ENCODE measurements at regions not wholly inside any gene's neighbourhood (a gene's known extent, or its start where the extent isn't known, plus 50 kb on each side); places are given as distances from the start of the nearest gene placed in this dataset.
A peak's percentile ranks its signal among the peaks of the same experiment; 100 is the strongest.

GRCh38 chr6:4421837-4422236 is 286.5 kb upstream of the ECI2 start:
- Histone ChIP-seq H3K9me1 (ENCODE audit: control insufficient read depth, insufficient read depth, low read length) (no peaks in the 10 kb centered on the region), H4K20me1 (replicated peaks; ENCODE audit: control insufficient read depth, insufficient read depth, low read length) (no peaks in the 10 kb centered on the region), H3K79me2 (ENCODE audit: control insufficient read depth, insufficient read depth, low read length) (no peaks in the 10 kb centered on the region), H3K4me1 (replicated peaks in 1 of 2; ENCODE audit: control insufficient read depth in 2 of 2, insufficient read depth in 2 of 2, low read length in 2 of 2) (no peaks in the 10 kb centered on the region), H2AFZ (ENCODE audit: low read depth, low read length) (no peak overlapping the region), H3K4me2 (ENCODE audit: insufficient read depth, low read length) (no peak overlapping the region), H3K27ac (ENCODE audit: extremely low read depth, low read depth, low read length) (no peak overlapping the region), H3K9me3 (replicated peaks; ENCODE audit: control insufficient read depth, insufficient read depth, low read depth, low read length) (no peaks in the 10 kb centered on the region), H3K4me3 (no peak overlapping the region), H3K36me3 (ENCODE audit: control insufficient read depth, insufficient read depth, low read length) (no peaks in the 10 kb centered on the region), H3K9ac (ENCODE audit: insufficient read depth in 1 of 2, low read depth in 2 of 2, low read length in 2 of 2) (no peak overlapping the region), H3K27me3 (ENCODE audit: control insufficient read depth in 2 of 2, insufficient read depth in 2 of 2, low read length in 2 of 2) (no peaks in the 10 kb centered on the region)
- ATAC-seq (no peak), DNase-seq (ENCODE audit: extremely low read depth in 1 of 4, low spot score in 3 of 4) (no peak), FAIRE-seq (no peak)
- intact Hi-C loops (cut with micrococcal nuclease) = no loop called here
- 6% methylated on average over 2 of the region's 2 CpGs for WGBS (ENCODE audit: insufficient coverage, low coverage, missing lambda C conversion rate)
- no TSS peak for BruUV-seq (replicated peaks)
- ChIA-PET POLR2A (no interaction called here), CTCF (ENCODE audit: low intra/inter-chr PET ratio) (no interaction called here)
- TF ChIP-seq ZNF431 (CRISPR knock-in tag; IDR thresholded peaks at IDR 0.05) (peak; percentile 79), CCAR2 (IDR thresholded peaks at IDR 0.05; ENCODE audit: low read depth, low read length) (no peak)
- in situ Hi-C loops (cut with MboI) = no loop called here

GRCh38 chr6:4420160-4420865 is 284.9 kb upstream of the ECI2 start:
- 2% methylated on average over 4 of the region's 4 CpGs for WGBS (ENCODE audit: insufficient coverage, low coverage, missing lambda C conversion rate)
- CTCF ChIA-PET (ENCODE audit: low intra/inter-chr PET ratio) = no interaction called here
- H3K4me3 ChIP-seq = no peak overlapping the region
- in situ Hi-C loops (cut with MboI) (no loop called here), intact Hi-C loops (cut with micrococcal nuclease) (no loop called here)
- no peaks in the 10 kb centered on the region for H4K20me1 ChIP-seq (replicated peaks; ENCODE audit: control insufficient read depth, insufficient read depth, low read length)
- DNase-seq (ENCODE audit: extremely low read depth in 1 of 4, low spot score in 3 of 4) (peak in 1 of 4 experiments; percentile 47), ATAC-seq (peak; percentile 37; the same call in 1 of the 3 replicates), FAIRE-seq (peak; percentile 61)
- no peak overlapping the region for H3K9ac ChIP-seq (ENCODE audit: insufficient read depth in 1 of 2, low read depth in 2 of 2, low read length in 2 of 2)
- no TSS peak for BruUV-seq (replicated peaks)
- H3K79me2 ChIP-seq (ENCODE audit: control insufficient read depth, insufficient read depth, low read length) = no peaks in the 10 kb centered on the region
- H3K4me1 ChIP-seq (replicated peaks in 1 of 2; ENCODE audit: control insufficient read depth in 2 of 2, insufficient read depth in 2 of 2, low read length in 2 of 2) = no peaks in the 10 kb centered on the region
- H3K27me3 ChIP-seq (ENCODE audit: control insufficient read depth in 2 of 2, insufficient read depth in 2 of 2, low read length in 2 of 2) = no peaks in the 10 kb centered on the region
- no peaks in the 10 kb centered on the region for H3K9me3 ChIP-seq (replicated peaks; ENCODE audit: control insufficient read depth, insufficient read depth, low read depth, low read length)
- no peak overlapping the region for H3K4me2 ChIP-seq (ENCODE audit: insufficient read depth, low read length)
- H3K36me3 ChIP-seq (ENCODE audit: control insufficient read depth, insufficient read depth, low read length) = no peaks in the 10 kb centered on the region
- POLR2A ChIA-PET = interaction anchor here (0.6 to 0.7 kb wide), 2 partner anchors 16 to 1706 kb away, joined by 3 read pairs; no protein-coding TSS in a partner anchor
- peak overlapping the region; percentile 43; the same call in 1 of the 2 replicates for H2AFZ ChIP-seq (ENCODE audit: low read depth, low read length)
- H3K27ac ChIP-seq (ENCODE audit: extremely low read depth, low read depth, low read length) = peak overlapping the region; percentile 6; the same call in 1 of the 3 replicates
- H3K9me1 ChIP-seq (ENCODE audit: control insufficient read depth, insufficient read depth, low read length) = no peaks in the 10 kb centered on the region
- TF ChIP-seq NCOR1 (IDR thresholded peaks at IDR 0.05) (no peak; the same call in 1 of the 2 replicates), MTA1 (IDR thresholded peaks at IDR 0.05; ENCODE audit: borderline replicate concordance) (no peak), CTBP1 (IDR thresholded peaks at IDR 0.05; ENCODE audit: borderline replicate concordance) (no peak), NR2C1 (IDR thresholded peaks at IDR 0.05) (no peak), NR2C1 (tag; IDR thresholded peaks at IDR 0.05) (peak; percentile 45; the same call in 1 of the 2 replicates), TRIM24 (IDR thresholded peaks at IDR 0.05) (peak in 1 of 2 experiments; percentile 42; a peak in 1 of 4 replicates), ZFX (CRISPR knock-in tag; IDR thresholded peaks at IDR 0.05) (peak; percentile 51), RCOR1 (IDR thresholded peaks at IDR 0.05; ENCODE audit: borderline replicate concordance in 1 of 2, low read depth in 2 of 2, low read length in 2 of 2) (peak in 1 of 2 experiments; percentile 85; a peak in 2 of 4 replicates), ZNF175 (CRISPR knock-in tag; IDR thresholded peaks at IDR 0.05; ENCODE audit: low read depth) (no peak), LARP7 (IDR thresholded peaks at IDR 0.05) (no peak), ZNF583 (CRISPR knock-in tag; IDR thresholded peaks at IDR 0.05) (no peak), SNRNP70 (optimal IDR thresholded peaks at IDR 0.05; ENCODE audit: low read depth, low read length) (no peak), EGR1 (conservative IDR thresholded peaks at IDR 0.05) (no peak), ZNF197 (CRISPR knock-in tag; IDR thresholded peaks at IDR 0.05; ENCODE audit: low read depth) (0 out of 2 replicates have a peak, but pooled peaks have one; percentile 28), IRF2 (CRISPR knock-in tag; IDR thresholded peaks at IDR 0.05) (no peak), HDAC2 (IDR thresholded peaks at IDR 0.05) (peak; percentile 41; the same call in 1 of the 2 replicates), SIN3B (IDR thresholded peaks at IDR 0.05; ENCODE audit: low read depth) (no peak)

Data from K562 (cell line).